Common myeloid progenitor, CD34-positive (primary cell): ENCODE measurements at regions not wholly inside any gene's neighbourhood (a gene's known extent, or its start where the extent isn't known, plus 50 kb on each side); places are given as distances from the start of the nearest gene placed in this dataset.

ENCODE experiments used
- CTCF ChIA-PET: fragments of 350-600 bp; sonication (Branson Sonifier 250); formaldehyde crosslinking; loops from one replicate; lab custom pipeline; 2021; ENCODE audit warnings: antibody characterized with exemption; lab: Charles Lee
- POLR2A ChIA-PET: fragments of 350-600 bp; sonication (Branson Sonifier 250); formaldehyde crosslinking; loops from one replicate; lab custom pipeline; 2021; ENCODE audit warnings: antibody characterized with exemption; lab: Charles Lee
- DNase-seq, 3 donors: peaks; one replicate each; pipeline versions ENCODE4 v3.0.0 to v3.0.0-alpha.2; 2013
- H3K27ac ChIP-seq, 2 experiments: 1 replicate in 1 of 2; 2 replicates in 1 of 2; pipeline ENCODE4 v1.7.0; 2013; ENCODE audit warnings: inconsistent platforms in 2 of 2, low read length in 2 of 2, mild to moderate bottlenecking in 2 of 2, low read depth in 1 of 2, moderate library complexity in 1 of 2; ENCODE audit not compliant: severe bottlenecking in 2 of 2, insufficient read depth in 1 of 2, poor library complexity in 1 of 2
- H3K27me3 ChIP-seq, 5 experiments: replicated peaks in 2 of 5; 1 replicate in 3 of 5; 2 replicates in 2 of 5; pipeline versions ENCODE4 v1.6.1 to v1.7.0; 2013; ENCODE audit warnings: low read length in 4 of 5, mild to moderate bottlenecking in 2 of 5, moderate library complexity in 2 of 5, inconsistent platforms in 1 of 5; ENCODE audit not compliant: insufficient read depth in 5 of 5, control insufficient read depth in 4 of 5
- H3K36me3 ChIP-seq, 4 experiments: 1 replicate in 2 of 4; 2 replicates in 2 of 4; pipeline versions ENCODE4 v1.6.1 to v1.7.0; 2013; ENCODE audit warnings: low read length in 3 of 4, control low read depth in 1 of 4, mild to moderate bottlenecking in 1 of 4; ENCODE audit not compliant: control insufficient read depth in 4 of 4, insufficient read depth in 4 of 4
- H3K4me1 ChIP-seq, 4 experiments: 1 replicate in 3 of 4; 2 replicates in 1 of 4; pipeline versions ENCODE4 v1.6.1 to v1.7.1; 2013; ENCODE audit warnings: low read length in 3 of 4, mild to moderate bottlenecking in 3 of 4, control low read depth in 1 of 4, inconsistent platforms in 1 of 4, moderate library complexity in 1 of 4; ENCODE audit not compliant: control insufficient read depth in 4 of 4, insufficient read depth in 4 of 4; ENCODE audit errors: control extremely low read depth in 1 of 4
- H3K4me3 ChIP-seq, 7 experiments: 1 replicate in 4 of 7; 2 replicates in 3 of 7; pipeline versions ENCODE4 v1.5.1 to v1.7.0; 2013; ENCODE audit warnings: mild to moderate bottlenecking in 7 of 7, low read length in 6 of 7, moderate library complexity in 6 of 7, inconsistent platforms in 2 of 7, low read depth in 2 of 7, control low read depth in 1 of 7; ENCODE audit not compliant: insufficient read depth in 4 of 7, control insufficient read depth in 1 of 7; ENCODE audit errors: extremely low read depth in 1 of 7
- H3K9me3 ChIP-seq, 5 experiments: 1 replicate in 4 of 5; 2 replicates in 1 of 5; pipeline versions ENCODE4 v1.6.1 to v1.7.1; 2013; ENCODE audit warnings: low read length in 4 of 5, mild to moderate bottlenecking in 2 of 5, inconsistent platforms in 1 of 5, low read depth in 1 of 5, moderate library complexity in 1 of 5; ENCODE audit not compliant: control insufficient read depth in 4 of 5, insufficient read depth in 2 of 5; ENCODE audit errors: control extremely low read depth in 1 of 5
- WGBS: methylation state at CpG from one replicate; pipeline ENCODE4 v1.1.5; 2013; ENCODE audit not compliant: insufficient coverage; 5-methylcytosine and 5-hydroxymethylcytosine counted together

DNA sequence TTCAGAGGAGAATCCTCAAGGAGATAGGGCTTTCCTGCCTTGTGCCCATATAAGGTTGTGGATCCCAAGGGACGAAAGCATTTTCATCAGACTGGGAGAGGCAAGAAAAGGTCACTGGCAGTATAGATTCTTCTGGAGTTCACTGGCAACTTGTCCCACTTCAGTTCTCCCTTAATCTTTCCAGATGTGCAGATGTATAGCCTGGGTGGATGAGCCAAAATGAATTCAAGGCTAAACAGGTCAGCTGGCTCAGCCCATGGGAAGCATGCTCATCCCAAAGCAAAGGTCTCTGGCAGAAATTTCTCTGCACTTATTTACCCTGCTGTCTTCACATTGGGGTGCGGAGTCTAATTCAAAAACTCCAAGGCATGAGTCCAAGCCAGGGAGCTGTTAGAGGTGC, 148.9 kb upstream of the TNP1 start:
- H3K27ac ChIP-seq = no peak overlapping the region
- H3K27me3 ChIP-seq = peaks cover 0 to 5% (median 2%) of the 10 kb centered on the region in 5 experiments
- no peaks in the 10 kb centered on the region for H3K9me3 ChIP-seq
- H3K4me3 ChIP-seq = no peak overlapping the region
- ChIA-PET CTCF (no interaction called here), POLR2A (no interaction called here)
- no peak for DNase-seq
- no peaks in the 10 kb centered on the region for H3K4me1 ChIP-seq
- WGBS = 100% methylated on average over 1 of the region's 2 CpGs
- no peaks in the 10 kb centered on the region for H3K36me3 ChIP-seq

DNA sequence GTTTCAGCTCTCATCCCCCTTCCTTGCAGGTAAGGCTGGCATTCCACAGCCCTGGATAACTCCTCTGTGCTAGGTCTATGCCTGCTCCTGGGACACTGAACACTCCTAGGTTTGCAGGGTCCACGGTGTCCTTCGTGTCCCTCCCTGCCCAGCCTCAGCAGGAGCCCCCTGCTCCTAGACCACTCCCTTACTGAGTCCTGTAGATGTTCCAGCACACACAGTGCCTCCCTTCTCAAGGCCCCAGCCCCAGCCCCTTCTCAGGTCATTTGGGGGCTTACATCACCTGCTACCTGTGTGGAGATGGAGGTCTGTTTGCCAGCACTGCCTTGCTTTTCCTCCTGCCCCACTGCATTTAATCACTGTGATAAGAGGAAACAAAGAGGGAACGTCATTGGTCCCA, 146.4 kb upstream of the TNP1 start:
- WGBS = 81% methylated on average over 3 of the region's 3 CpGs
- POLR2A ChIA-PET = no interaction called here

GRCh38 chr2:217004656-217005055, 144.8 kb upstream of the TNP1 start:
- H3K36me3 ChIP-seq = no peaks in the 10 kb centered on the region
- no peak overlapping the region for H3K4me3 ChIP-seq
- peaks cover 0 to 2% (median 0%) of the 10 kb centered on the region in 5 experiments for H3K27me3 ChIP-seq
- no peaks in the 10 kb centered on the region for H3K9me3 ChIP-seq
- no peak overlapping the region for H3K27ac ChIP-seq
- WGBS = 28% methylated on average over 2 of the region's 3 CpGs
- CTCF ChIA-PET = no interaction called here
- no peaks in the 10 kb centered on the region for H3K4me1 ChIP-seq
- POLR2A ChIA-PET = no interaction called here
- DNase-seq = no peak

More for the DNA sequence above, 146.4 kb upstream of the TNP1 start:
- CTCF ChIA-PET = no interaction called here
- H3K9me3 ChIP-seq = no peaks in the 10 kb centered on the region
- H3K4me3 ChIP-seq = no peak overlapping the region
- DNase-seq = no peak
- H3K36me3 ChIP-seq = no peaks in the 10 kb centered on the region
- peaks cover 0 to 2% (median 0%) of the 10 kb centered on the region in 5 experiments for H3K27me3 ChIP-seq
- no peaks in the 10 kb centered on the region for H3K4me1 ChIP-seq
- H3K27ac ChIP-seq = no peak overlapping the region

DNA sequence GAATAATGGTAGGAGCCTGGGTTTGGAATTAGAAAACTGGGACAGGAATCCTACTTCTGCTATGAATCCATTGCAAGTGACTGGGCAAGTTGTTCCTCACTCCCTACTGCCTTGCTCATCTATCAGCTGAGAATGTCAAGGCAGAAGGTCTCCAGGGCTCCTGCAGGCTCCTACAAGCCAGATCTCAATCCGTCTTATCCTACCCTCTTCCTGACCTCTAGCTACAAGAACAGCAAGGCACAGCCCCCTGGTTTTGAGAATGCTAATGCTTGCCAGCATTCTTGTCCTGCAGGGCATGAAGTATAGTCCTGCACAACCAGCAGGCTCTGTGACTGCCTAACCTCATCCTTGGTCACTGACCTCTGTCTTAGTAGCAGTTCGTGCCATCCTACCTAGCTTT, 141.9 kb upstream of the TNP1 start:
- ChIA-PET POLR2A (no interaction called here), CTCF (no interaction called here)
- Histone ChIP-seq H3K9me3 (no peaks in the 10 kb centered on the region), H3K27me3 (no peaks in the 10 kb centered on the region), H3K4me3 (no peak overlapping the region), H3K36me3 (no peaks in the 10 kb centered on the region), H3K4me1 (no peaks in the 10 kb centered on the region), H3K27ac (no peak overlapping the region)
- no peak for DNase-seq
- WGBS = 100% methylated on average over 2 of the region's 2 CpGs

DNA sequence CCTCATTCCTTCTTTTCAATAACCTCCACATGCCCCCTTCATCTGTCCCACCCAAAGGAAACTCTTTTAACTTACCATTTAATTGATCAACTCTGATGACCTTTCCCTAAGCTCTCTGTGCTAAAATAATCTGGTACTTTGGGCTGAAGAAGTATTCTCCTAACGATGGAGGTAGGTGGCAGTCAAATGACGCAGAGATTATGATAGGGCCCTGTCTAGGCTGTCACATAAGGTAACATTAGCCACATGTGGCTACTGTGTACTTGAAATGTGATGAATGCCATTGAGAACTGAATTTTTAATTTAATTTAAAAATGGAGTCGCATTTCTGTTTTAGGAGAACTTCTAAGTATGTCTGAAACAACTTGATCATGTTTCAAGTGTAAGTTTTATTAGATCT, 140.5 kb upstream of the TNP1 start:
- Histone ChIP-seq H3K4me1 (no peaks in the 10 kb centered on the region), H3K27ac (no peak overlapping the region), H3K9me3 (no peaks in the 10 kb centered on the region), H3K27me3 (peaks cover 0 to 3% (median 0%) of the 10 kb centered on the region in 5 experiments), H3K36me3 (no peaks in the 10 kb centered on the region), H3K4me3 (no peak overlapping the region)
- POLR2A ChIA-PET = no interaction called here
- CTCF ChIA-PET = no interaction called here
- no peak for DNase-seq
- WGBS = 95% methylated on average over 2 of the region's 3 CpGs

- 96% methylated on average over 8 of the region's 8 CpGs for WGBS
- Histone ChIP-seq H3K27me3 (peaks cover 0 to 6% (median 0%) of the 10 kb centered on the region in 5 experiments), H3K36me3 (no peaks in the 10 kb centered on the region), H3K27ac (no peak overlapping the region), H3K4me1 (no peaks in the 10 kb centered on the region), H3K4me3 (no peak overlapping the region), H3K9me3 (no peaks in the 10 kb centered on the region)
- CTCF ChIA-PET = no interaction called here
- no peak for DNase-seq
- POLR2A ChIA-PET = no interaction called here
Observed at GRCh38 chr2:216996279-216996845, 136.5 kb upstream of the TNP1 start.

DNA sequence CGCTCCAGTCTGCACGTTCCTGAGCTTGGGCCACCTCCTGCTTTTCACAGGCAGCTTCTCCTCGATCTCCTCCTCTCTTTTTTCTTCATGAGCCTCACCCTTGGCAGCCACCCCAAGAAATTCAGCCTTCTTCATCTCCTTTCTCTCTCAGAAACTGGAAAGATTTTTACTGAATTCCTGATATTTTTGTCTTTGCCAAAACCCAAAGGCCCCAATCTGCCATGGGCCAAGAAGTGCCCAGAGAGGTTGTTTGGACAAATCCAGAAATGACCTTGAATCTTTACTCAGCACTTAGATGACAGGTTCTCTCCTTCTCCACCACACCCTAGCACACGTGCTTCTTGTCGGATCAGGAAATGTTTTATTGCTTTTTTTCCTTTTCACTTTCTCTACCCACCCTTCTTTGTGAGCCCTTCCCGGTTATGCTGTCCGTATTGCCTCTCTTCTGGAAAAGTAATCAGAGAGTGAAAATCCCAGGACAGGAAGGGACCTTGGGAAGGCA, 134.5 kb upstream of the TNP1 start:
- 83% methylated on average over 7 of the region's 7 CpGs for WGBS
- DNase-seq = no peak
- Histone ChIP-seq H3K36me3 (no peaks in the 10 kb centered on the region), H3K9me3 (no peaks in the 10 kb centered on the region), H3K4me3 (no peak overlapping the region), H3K4me1 (no peaks in the 10 kb centered on the region), H3K27ac (no peak overlapping the region), H3K27me3 (peaks cover 0 to 12% (median 6%) of the 10 kb centered on the region in 5 experiments)
- CTCF ChIA-PET = no interaction called here
- POLR2A ChIA-PET = no interaction called here
